Activated naive CD8-positive, alpha-beta T cell (primary cell): ENCODE measurements at regions not wholly inside any gene's neighbourhood (a gene's known extent, or its start where the extent isn't known, plus 50 kb on each side); places are given as distances from the start of the nearest gene placed in this dataset.

ENCODE experiments used
- H3K27ac Mint-ChIP-seq: one replicate; pipeline ENCODE4 v1.8.0; 2021; ENCODE audit warnings: mixed read lengths
- H3K27me3 Mint-ChIP-seq: one replicate; pipeline ENCODE4 v1.8.0; 2021; ENCODE audit warnings: mixed read lengths
- H3K36me3 Mint-ChIP-seq: one replicate; pipeline ENCODE4 v1.8.0; 2021; ENCODE audit warnings: mixed read lengths
- H3K4me1 Mint-ChIP-seq: one replicate; pipeline ENCODE4 v1.8.0; 2021; ENCODE audit warnings: low read depth, mixed read lengths
- H3K4me3 Mint-ChIP-seq: one replicate; pipeline ENCODE4 v1.8.0; 2021; ENCODE audit warnings: mild to moderate bottlenecking, mixed read lengths
- H3K9me3 Mint-ChIP-seq: one replicate; pipeline ENCODE4 v1.8.0; 2021; ENCODE audit warnings: low read depth, mixed read lengths

DNA sequence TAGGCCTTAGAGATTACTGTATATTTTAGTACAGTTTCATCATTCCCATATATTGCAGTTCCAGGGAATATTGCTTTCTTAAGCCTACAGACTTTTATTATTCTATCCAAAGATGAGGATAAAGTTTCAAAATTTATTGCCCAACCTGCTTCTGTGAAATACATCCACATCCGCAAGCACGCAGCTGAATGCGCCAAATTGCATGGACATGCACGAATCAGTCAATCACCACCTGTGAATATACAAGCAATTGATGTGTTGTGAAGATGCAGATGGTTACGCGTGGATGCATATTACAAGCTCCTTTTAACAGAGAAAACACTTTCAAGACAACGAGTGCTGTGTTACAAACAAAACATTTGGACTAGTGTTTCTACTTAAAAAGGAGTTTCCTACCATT lies 577.8 kb upstream of the PLXNA2 start:
- H3K27ac Mint-ChIP-seq, result no peak overlapping the region
- no peaks in the 10 kb centered on the region for H3K4me1 Mint-ChIP-seq
- no peak overlapping the region for H3K4me3 Mint-ChIP-seq
- no peaks in the 10 kb centered on the region for H3K36me3 Mint-ChIP-seq
- H3K27me3 Mint-ChIP-seq, result peaks cover 2% of the 10 kb centered on the region
- H3K9me3 Mint-ChIP-seq, result no peaks in the 10 kb centered on the region

DNA sequence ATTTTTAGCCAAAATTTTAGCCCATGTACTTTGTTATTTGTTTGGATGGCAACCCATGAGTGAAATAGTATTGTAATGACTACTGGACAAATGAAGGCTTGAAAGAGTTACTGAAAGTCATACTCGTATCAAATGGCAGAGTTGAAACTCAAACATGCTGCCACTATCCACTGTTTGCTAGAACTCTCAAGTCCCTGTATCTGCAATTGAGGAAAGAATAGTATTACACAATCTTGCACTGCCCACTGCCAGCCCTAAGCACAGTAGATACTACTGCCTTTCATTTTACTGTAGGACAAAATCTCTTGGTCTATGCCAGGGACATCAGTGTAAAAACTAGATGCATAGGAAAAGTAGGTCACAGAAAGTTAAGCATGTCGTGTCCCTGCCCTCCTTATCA lies 581.1 kb upstream of the PLXNA2 start:
- Mint-ChIP-seq H3K36me3 (no peaks in the 10 kb centered on the region), H3K9me3 (no peaks in the 10 kb centered on the region), H3K4me3 (no peak overlapping the region), H3K27ac (no peak overlapping the region), H3K4me1 (no peaks in the 10 kb centered on the region), H3K27me3 (no peaks in the 10 kb centered on the region)

DNA sequence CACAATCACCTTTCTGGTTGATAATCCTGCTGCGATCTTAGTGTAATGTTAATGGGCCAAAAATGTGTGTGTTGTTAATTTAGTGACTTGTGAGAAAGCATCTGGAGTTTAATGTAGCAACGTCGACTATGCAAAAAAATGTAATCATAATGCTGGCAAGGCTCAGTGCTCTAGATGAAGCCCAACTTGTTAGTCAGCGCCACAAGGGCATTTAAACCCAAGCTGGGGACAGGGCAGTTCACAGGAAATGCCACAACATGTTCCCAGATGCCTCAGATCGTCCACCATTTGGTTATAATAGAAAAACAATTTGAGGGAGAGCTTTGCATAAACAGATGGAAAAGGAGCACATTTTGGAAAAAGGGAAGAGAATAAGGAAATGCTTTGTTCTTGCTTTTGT lies 585.4 kb upstream of the PLXNA2 start:
- Mint-ChIP-seq H3K27ac (no peak overlapping the region), H3K9me3 (no peaks in the 10 kb centered on the region)

DNA sequence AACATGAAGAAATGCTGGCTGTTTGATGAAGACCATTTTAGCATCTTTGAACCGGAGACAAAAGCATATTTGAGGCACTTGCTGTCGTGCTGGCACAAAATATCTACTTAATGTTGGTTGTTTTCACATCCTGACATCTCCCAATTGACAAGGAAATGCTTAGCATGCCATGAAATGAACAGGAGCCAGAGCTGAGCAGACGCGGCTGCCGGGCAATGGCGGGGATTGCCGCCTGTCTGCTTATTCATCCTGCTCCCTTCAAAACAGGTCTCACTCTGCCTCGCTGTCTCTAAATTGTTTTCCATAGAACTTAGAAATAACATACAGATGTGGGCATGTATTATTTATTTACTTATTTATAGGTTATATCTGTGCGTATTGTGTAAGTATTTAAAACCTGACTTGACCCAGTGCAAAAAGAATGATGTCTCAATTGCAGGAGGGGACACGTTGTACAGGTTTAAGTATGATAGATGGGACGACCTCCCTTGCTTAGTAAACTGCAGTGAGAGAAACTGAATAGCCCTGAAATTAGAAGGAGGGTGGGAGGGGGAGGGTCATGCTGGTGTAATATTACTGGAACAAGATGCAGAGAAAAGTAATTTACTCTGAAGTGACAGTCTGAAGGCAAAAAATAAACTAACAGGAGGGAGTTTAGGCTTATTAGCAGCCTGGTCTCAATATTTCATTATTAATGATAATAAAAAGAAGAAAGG lies 590.4 kb upstream of the PLXNA2 start:
- H3K27me3 Mint-ChIP-seq, result no peaks in the 10 kb centered on the region
- no peak overlapping the region for H3K4me3 Mint-ChIP-seq
- no peaks in the 10 kb centered on the region for H3K36me3 Mint-ChIP-seq
- no peaks in the 10 kb centered on the region for H3K9me3 Mint-ChIP-seq
- no peaks in the 10 kb centered on the region for H3K4me1 Mint-ChIP-seq
- no peak overlapping the region for H3K27ac Mint-ChIP-seq

More for the DNA sequence above, 585.4 kb upstream of the PLXNA2 start:
- no peaks in the 10 kb centered on the region for H3K4me1 Mint-ChIP-seq
- H3K27me3 Mint-ChIP-seq, result no peaks in the 10 kb centered on the region
- no peak overlapping the region for H3K4me3 Mint-ChIP-seq
- no peaks in the 10 kb centered on the region for H3K36me3 Mint-ChIP-seq

DNA sequence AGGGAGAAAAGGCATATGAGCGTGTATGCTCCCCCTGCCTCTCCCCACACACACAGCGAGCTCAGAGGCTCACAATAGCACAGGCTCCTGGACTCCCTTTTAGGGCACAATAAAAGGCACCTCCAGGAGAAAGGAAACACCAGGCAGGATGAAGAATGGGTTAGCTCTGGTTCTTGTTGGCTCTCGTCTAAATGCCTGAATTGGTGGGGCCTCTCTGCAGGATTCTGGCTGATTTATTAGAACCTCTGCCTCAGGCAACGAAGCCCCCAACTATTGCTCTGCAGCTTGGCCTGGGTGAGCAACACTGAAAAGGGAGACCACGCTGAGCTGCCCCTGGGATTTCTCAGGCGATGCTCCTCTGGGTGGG lies 590.9 kb upstream of the PLXNA2 start:
- Mint-ChIP-seq H3K27me3 (no peaks in the 10 kb centered on the region), H3K9me3 (no peaks in the 10 kb centered on the region), H3K27ac (no peak overlapping the region), H3K36me3 (no peaks in the 10 kb centered on the region), H3K4me1 (no peaks in the 10 kb centered on the region), H3K4me3 (no peak overlapping the region)

DNA sequence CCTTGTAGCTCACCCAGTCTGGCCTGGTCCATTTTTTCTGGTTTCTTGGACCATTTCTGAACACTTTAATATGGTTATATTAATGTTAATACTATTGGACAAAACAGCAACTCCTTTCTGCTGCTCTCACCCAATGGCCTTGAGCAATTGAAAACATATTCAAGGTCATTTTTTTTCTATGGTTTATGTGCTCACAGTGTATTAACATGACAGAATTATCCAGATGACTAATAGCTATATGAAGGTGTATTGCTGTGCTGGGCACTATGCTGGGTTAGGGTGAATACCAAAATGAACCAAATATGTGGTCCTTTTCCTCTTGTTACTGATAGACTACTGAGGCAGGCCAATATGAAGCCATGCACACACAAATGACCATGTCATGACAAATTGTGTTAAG lies 591.6 kb upstream of the PLXNA2 start:
- no peaks in the 10 kb centered on the region for H3K36me3 Mint-ChIP-seq
- H3K9me3 Mint-ChIP-seq, result no peaks in the 10 kb centered on the region
- H3K27ac Mint-ChIP-seq, result no peak overlapping the region
- H3K4me3 Mint-ChIP-seq, result no peak overlapping the region
- no peaks in the 10 kb centered on the region for H3K27me3 Mint-ChIP-seq
- H3K4me1 Mint-ChIP-seq, result no peaks in the 10 kb centered on the region

DNA sequence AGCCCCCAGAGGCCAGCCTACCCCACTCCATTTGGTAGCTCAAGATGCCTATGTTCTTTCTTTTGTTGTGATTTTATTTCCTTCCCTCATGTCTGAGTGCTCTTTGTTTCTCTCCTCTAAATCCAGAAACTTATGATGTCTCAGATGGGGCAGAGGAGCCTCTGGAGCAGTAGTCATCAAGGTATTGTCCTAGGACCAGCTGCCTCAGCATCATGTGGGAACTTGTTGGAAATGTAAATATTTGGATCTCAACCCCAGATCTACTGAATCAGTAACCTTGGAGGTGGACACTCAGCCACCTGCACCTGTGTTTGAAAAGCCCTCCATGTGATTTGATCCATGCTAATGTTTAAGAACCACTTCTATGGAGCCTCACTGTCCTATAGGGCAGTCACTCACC lies 593.1 kb upstream of the PLXNA2 start:
- no peak overlapping the region for H3K27ac Mint-ChIP-seq
- H3K9me3 Mint-ChIP-seq, result no peaks in the 10 kb centered on the region
- no peaks in the 10 kb centered on the region for H3K36me3 Mint-ChIP-seq
- H3K27me3 Mint-ChIP-seq, result peaks cover under 1% of the 10 kb centered on the region
- no peaks in the 10 kb centered on the region for H3K4me1 Mint-ChIP-seq
- H3K4me3 Mint-ChIP-seq, result no peak overlapping the region

DNA sequence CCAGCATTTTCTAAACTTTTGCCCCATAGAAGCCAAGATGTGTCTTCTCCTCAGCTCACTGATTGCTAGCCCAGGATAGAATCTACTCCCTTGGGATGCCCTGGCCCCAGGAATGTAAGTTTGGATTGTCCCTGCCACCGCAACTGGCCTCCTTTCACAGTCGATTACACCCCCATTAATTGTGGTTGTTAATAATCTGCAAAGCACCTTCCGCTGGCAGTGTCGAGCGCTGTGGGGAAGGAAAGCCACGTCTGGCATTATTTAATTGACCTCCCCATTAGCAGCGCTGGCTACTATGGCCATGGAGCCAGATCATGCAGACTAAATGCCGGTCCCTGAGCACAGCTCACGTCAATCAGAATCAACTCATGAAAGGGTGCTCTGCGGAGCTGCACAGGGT lies 597.3 kb upstream of the PLXNA2 start:
- H3K4me1 Mint-ChIP-seq, result no peaks in the 10 kb centered on the region
- H3K27ac Mint-ChIP-seq, result no peak overlapping the region
- peaks cover 4% of the 10 kb centered on the region for H3K27me3 Mint-ChIP-seq
- H3K36me3 Mint-ChIP-seq, result no peaks in the 10 kb centered on the region
- H3K4me3 Mint-ChIP-seq, result no peak overlapping the region
- H3K9me3 Mint-ChIP-seq, result no peaks in the 10 kb centered on the region

DNA sequence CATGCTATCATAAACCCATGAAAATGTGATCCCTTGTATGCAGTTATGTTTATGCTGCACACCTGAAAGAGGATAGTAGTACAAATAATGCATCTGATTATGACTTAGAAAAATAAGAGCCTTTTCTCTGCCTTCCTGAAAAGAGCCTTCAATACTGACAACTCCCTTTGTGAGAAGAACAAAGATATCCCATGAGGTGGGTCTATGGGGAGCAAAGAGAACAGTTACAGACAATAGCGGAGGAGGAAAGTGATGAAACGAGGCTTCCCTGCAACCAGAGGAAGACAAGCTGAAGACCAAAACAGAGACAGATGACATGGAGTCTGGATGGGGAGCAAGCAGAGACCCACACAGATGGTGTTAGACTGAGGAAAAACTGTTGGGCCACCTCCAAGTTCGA lies 598.3 kb upstream of the PLXNA2 start:
- Mint-ChIP-seq H3K4me1 (no peaks in the 10 kb centered on the region), H3K9me3 (no peaks in the 10 kb centered on the region), H3K4me3 (no peak overlapping the region), H3K27ac (no peak overlapping the region), H3K36me3 (no peaks in the 10 kb centered on the region), H3K27me3 (peaks cover 4% of the 10 kb centered on the region)

DNA sequence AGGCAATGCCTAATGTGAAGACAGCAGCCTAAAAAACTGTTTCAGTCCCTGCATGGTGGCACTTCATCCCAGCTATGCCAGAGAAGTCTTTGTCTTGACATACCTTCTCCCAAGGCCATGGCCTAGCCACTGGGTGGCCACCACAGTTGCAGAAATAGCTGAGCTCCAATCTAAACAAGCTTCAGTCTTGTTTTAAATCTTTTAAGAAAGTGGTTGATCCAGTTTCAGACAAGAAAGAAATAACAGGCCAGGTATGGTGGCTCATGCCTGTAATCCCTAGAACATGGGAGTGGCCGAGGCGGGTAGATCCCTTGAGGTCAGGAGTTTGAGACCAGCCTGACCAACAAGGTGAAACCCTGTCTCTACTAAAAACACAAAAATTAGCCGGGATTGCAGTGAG lies 600.0 kb upstream of the PLXNA2 start:
- no peak overlapping the region for H3K27ac Mint-ChIP-seq
- no peak overlapping the region for H3K4me3 Mint-ChIP-seq
- H3K4me1 Mint-ChIP-seq, result no peaks in the 10 kb centered on the region
- H3K36me3 Mint-ChIP-seq, result no peaks in the 10 kb centered on the region
- peaks cover 4% of the 10 kb centered on the region for H3K27me3 Mint-ChIP-seq
- no peaks in the 10 kb centered on the region for H3K9me3 Mint-ChIP-seq

DNA sequence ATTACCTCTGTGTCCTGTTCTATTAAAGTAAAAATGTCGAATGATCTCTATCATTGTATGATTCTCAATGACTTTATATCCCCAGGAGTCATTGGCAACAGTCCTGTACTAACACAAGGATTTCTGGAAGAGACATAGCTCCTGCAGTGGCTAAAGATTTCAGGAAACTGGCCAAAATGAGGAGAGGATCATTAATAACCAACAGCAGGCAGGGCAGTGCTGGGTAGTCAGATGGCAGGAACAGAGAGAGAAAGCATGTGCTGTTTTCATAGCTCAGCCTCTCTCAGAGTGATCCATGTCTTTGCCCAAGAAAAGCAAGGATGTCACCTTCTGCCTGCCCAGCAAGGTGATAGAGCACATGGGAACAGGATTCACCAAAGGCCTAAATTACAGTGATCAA lies 604.7 kb upstream of the PLXNA2 start:
- H3K27me3 Mint-ChIP-seq, result no peaks in the 10 kb centered on the region
- no peaks in the 10 kb centered on the region for H3K4me1 Mint-ChIP-seq

DNA sequence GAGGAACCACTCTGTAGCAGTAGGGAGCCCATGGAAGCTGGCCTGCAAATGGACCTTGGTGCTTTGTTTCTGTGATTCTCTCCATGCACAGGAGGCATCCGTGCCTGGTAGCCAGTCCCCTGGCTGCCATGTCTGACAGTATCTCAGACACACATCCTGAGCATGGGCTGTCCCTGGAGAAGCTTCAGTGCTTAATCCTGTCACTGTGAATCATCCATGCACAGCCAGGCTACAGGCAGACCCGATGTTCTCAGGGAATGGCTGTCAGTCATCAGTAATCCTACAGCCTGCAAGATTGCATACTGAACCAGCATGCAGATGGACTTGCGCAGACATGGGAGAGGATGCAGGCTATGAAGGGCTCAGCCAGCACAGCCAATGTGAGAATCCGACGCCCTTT lies 606.3 kb upstream of the PLXNA2 start:
- Mint-ChIP-seq H3K27ac (no peak overlapping the region), H3K27me3 (no peaks in the 10 kb centered on the region), H3K36me3 (no peaks in the 10 kb centered on the region), H3K9me3 (no peaks in the 10 kb centered on the region), H3K4me3 (no peak overlapping the region), H3K4me1 (no peaks in the 10 kb centered on the region)

More for the DNA sequence above, 604.7 kb upstream of the PLXNA2 start:
- H3K4me3 Mint-ChIP-seq, result no peak overlapping the region
- H3K36me3 Mint-ChIP-seq, result no peaks in the 10 kb centered on the region
- H3K27ac Mint-ChIP-seq, result no peak overlapping the region
- no peaks in the 10 kb centered on the region for H3K9me3 Mint-ChIP-seq

DNA sequence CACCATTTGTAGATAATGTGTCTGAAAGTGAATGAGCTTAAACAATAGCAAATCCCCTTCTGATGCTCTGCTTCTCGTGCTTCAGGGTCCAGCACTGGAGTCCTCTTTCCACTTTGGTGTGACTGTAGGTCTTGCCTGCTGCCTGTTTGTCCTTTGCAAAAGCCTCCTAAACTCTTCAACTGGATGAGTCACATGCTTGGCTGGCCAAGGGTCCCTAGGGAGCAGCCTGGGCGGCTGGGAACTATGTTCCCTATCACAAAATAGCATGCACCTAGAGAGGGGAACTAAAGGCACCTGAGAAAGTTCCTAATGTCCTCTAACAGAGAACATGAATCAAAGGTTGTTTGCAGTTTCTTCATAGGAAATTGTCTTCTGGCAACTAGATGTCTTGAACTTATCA lies 607.2 kb upstream of the PLXNA2 start:
- Mint-ChIP-seq H3K9me3 (no peaks in the 10 kb centered on the region), H3K27ac (no peak overlapping the region), H3K4me3 (no peak overlapping the region), H3K4me1 (no peaks in the 10 kb centered on the region), H3K36me3 (no peaks in the 10 kb centered on the region), H3K27me3 (no peaks in the 10 kb centered on the region)

DNA sequence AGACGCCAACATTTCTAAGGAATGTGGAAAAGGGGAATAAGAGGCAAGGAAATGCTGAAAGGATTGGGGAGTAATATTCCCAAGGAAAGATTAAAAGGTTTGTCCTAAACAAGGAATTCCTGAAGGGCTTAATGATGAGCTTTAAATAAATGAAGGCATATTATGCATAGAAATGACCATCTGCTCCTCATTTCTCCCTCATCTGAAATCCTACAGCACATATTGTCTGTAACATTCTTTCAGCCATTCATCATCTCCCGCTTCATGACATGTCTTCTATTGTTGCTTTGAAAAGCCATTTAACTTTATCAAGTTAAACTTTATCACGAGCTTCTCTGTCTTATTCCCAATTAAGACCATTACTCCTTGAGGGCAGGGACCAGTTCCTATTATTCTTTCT lies 608.7 kb upstream of the PLXNA2 start:
- no peak overlapping the region for H3K4me3 Mint-ChIP-seq
- no peaks in the 10 kb centered on the region for H3K9me3 Mint-ChIP-seq
- no peaks in the 10 kb centered on the region for H3K27me3 Mint-ChIP-seq
- H3K27ac Mint-ChIP-seq, result no peak overlapping the region
- H3K4me1 Mint-ChIP-seq, result no peaks in the 10 kb centered on the region
- no peaks in the 10 kb centered on the region for H3K36me3 Mint-ChIP-seq

DNA sequence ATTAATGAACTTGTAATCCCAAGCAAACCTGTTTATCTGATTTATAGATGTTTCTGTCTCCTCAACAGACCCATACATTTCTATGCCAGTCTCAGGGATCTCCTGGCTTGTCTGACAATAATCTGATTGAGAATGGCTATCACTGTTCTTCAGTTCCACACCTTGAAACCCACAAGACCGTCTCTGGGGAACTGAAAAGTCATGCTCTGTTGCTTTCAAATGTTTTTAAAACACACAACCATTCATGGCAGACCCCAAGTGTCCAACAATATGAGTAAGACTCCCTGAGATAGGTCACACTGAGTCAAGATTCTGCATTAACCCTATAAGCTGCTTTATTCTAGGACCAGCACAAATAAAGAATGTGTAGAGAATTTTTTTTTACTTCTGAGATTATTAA lies 611.2 kb upstream of the PLXNA2 start:
- Mint-ChIP-seq H3K4me1 (no peaks in the 10 kb centered on the region), H3K4me3 (no peak overlapping the region), H3K9me3 (no peaks in the 10 kb centered on the region), H3K27ac (no peak overlapping the region), H3K27me3 (peaks cover 2% of the 10 kb centered on the region), H3K36me3 (no peaks in the 10 kb centered on the region)

DNA sequence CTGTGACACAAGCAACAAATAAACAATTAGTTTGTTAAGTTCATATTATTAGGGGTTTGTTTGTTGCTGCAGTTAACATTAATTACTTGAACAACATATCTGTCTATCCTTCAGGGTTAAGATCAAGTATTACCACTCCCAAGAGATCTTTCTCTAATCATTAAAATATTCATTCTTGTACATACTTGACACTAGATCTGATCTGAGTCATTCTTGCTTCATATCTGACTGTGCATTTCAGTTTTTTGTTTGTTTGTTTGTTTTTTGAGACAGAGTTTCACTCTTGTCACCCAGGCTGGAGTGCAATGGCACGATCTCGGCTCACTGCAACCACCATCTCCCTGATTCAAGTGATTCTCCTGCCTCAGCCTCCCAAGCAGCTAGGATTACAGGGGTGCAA lies 613.3 kb upstream of the PLXNA2 start:
- H3K36me3 Mint-ChIP-seq, result no peaks in the 10 kb centered on the region
- no peak overlapping the region for H3K27ac Mint-ChIP-seq
- H3K4me3 Mint-ChIP-seq, result no peak overlapping the region
- H3K27me3 Mint-ChIP-seq, result peaks cover 2% of the 10 kb centered on the region
- no peaks in the 10 kb centered on the region for H3K4me1 Mint-ChIP-seq
- H3K9me3 Mint-ChIP-seq, result no peaks in the 10 kb centered on the region
